Esophagus (tissue), 2 donors: ENCODE measurements at regions not wholly inside any gene's neighbourhood (a gene's known extent, or its start where the extent isn't known, plus 50 kb on each side); places are given as distances from the start of the nearest gene placed in this dataset.
"Not testable (repeated sequence)": the region's sequence is repeated elsewhere in the genome, so short reads cannot be mapped to it uniquely, and the experiment has no call there.

Experiments used
- H3K27ac ChIP-seq, 2 donors: one replicate each; pipeline ENCODE4 v1.5.1; 2013; ENCODE audit warnings: low read depth in 2 of 2, mild to moderate bottlenecking in 2 of 2, inconsistent platforms in 1 of 2, low read length in 1 of 2, moderate library complexity in 1 of 2
- H3K27me3 ChIP-seq, 2 donors: one replicate each; pipeline ENCODE4 v1.6.1; 2013; ENCODE audit warnings: low read length in 2 of 2, control low read depth in 1 of 2, mild to moderate bottlenecking in 1 of 2; ENCODE audit not compliant: insufficient read depth in 2 of 2, control insufficient read depth in 1 of 2
- H3K36me3 ChIP-seq, 2 donors: one replicate each; pipeline ENCODE4 v1.6.1; 2013; ENCODE audit warnings: low read length in 1 of 2; ENCODE audit not compliant: control insufficient read depth in 2 of 2, insufficient read depth in 2 of 2
- H3K4me1 ChIP-seq, 2 donors: one replicate each; pipeline ENCODE4 v1.6.1; 2013; ENCODE audit warnings: low read length in 1 of 2; ENCODE audit not compliant: control insufficient read depth in 2 of 2, insufficient read depth in 2 of 2
- H3K4me3 ChIP-seq, 2 donors: one replicate each; pipeline ENCODE4 v1.5.1; 2013; ENCODE audit warnings: low read length in 2 of 2, mild to moderate bottlenecking in 2 of 2, low read depth in 1 of 2, moderate library complexity in 1 of 2
- H3K9me3 ChIP-seq, 2 donors: one replicate each; pipeline ENCODE4 v1.6.1; 2013; ENCODE audit warnings: mild to moderate bottlenecking in 2 of 2, low read depth in 1 of 2, low read length in 1 of 2, moderate library complexity in 1 of 2; ENCODE audit not compliant: control insufficient read depth in 2 of 2, insufficient read depth in 1 of 2
- WGBS, 2 donors: extraction: QIAGEN DNeasy Blood & Tissue Kit; methylation state at CpG; one replicate each; pipeline ENCODE4 v1.1.7; 2013; 5-methylcytosine and 5-hydroxymethylcytosine counted together
- donor health status: healthy with polysubstance abuse.
- donor health status: Bipolar disorder and iron deficiency.

DNA sequence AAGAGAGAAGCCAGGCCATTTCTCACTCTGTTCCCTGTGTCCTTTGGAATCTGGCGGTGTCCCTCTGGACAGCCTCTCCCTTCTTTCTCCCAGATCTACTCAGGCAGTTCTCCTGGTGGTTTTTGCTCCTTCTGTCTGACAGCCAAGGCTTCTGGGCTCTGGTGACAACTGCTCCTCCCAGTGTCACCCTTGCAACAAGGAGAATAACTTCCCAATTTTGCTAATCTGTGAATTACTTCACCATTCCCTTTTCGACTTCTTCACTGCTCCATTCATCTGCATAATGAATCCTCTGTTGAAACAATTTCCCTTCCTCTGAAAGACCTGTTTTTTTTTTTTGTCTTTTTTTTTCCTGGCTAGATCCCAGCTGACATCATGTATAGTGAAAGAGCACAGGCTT is 56.3 kb upstream of the PDE3B start:
- Histone ChIP-seq H3K4me1 (no peaks in the 10 kb centered on the region), H3K36me3 (no peaks in the 10 kb centered on the region), H3K27ac (no peak overlapping the region), H3K27me3 (no peaks in the 10 kb centered on the region), H3K4me3 (no peak overlapping the region), H3K9me3 (no peaks in the 10 kb centered on the region)
- 57 to 67% methylated on average over 2 of the region's 2 CpGs for WGBS, 2 donors

GRCh38 chr11:14588681-14589080 is 54.9 kb upstream of the PDE3B start:
- no peaks in the 10 kb centered on the region for H3K27me3 ChIP-seq
- no peaks in the 10 kb centered on the region for H3K4me1 ChIP-seq
- no peaks in the 10 kb centered on the region for H3K36me3 ChIP-seq
- no peak overlapping the region for H3K4me3 ChIP-seq
- H3K27ac ChIP-seq = no peak overlapping the region
- 84 to 90% methylated on average over 2 of the region's 2 CpGs for WGBS, 2 donors
- no peaks in the 10 kb centered on the region for H3K9me3 ChIP-seq

DNA sequence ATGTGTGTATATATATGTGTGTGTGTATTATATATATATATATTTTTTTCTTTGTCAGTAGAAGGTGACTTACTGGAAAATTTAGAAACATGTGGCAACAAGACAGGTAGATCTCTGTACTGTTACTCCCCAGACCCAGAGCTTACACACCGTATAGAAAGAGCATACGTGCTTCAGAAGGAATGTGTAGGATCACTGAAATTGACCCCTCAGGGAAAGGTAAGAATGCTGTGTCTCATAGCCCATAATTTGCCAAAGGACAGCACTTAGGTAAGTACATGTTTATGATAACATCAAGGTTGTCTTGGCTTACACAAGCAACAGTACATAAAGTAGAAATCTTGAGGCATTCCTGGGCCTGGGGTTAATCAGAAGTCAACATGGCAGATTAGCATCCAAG is 54.2 kb upstream of the PDE3B start:
- Histone ChIP-seq H3K9me3 (no peaks in the 10 kb centered on the region), H3K27ac (no peak overlapping the region), H3K36me3 (no peaks in the 10 kb centered on the region), H3K27me3 (no peaks in the 10 kb centered on the region), H3K4me1 (no peaks in the 10 kb centered on the region), H3K4me3 (no peak overlapping the region)
- WGBS, 2 donors = 87 to 90% methylated on average over 2 of the region's 2 CpGs

DNA sequence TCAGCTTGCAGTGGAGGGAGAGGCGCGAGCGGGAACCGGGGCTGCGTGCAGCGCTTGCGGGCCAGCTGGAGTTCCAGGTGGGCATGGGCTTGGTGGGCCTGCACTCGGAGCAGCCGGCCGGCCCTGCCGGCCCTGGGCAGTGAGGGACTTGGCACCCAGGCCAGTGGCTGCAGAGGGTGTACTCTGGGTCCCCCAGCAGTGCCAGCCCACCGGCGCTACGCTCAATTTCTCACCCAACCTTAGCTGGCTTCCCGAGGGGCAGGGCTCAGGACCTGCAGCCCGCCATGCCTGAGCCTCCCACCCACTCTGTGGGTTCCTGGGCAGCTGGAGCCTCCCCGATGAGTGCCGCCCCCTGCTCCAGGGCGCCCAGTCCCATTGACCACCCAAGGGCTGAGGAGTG is 52.6 kb upstream of the PDE3B start:
- not testable (repeated sequence) for H3K36me3 ChIP-seq, H3K27me3 ChIP-seq, H3K27ac ChIP-seq, H3K4me3 ChIP-seq, H3K9me3 ChIP-seq, H3K4me1 ChIP-seq
- WGBS, 2 donors = 97 to 98% methylated on average over 19 of the region's 19 CpGs

DNA sequence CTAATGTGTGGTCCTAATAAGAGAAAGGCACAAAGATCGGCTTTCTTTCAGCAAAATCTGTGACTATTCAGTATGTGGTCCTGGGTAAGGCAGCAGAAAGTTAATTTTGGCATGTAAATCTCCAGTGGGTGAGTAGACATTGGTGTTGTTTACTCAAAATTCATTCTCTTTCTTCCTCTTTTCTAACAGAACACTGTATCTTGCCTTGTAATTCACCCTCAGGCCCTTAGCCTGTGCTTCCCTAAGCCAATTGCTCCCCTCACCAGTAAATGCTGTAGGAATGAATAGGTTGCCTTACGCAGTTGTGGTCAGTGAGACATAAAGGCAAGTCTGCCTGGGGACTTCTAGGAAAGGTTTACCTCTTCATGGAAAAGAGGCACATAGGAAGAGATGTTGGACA is 49.9 kb upstream of the PDE3B start:
- Histone ChIP-seq H3K4me3 (no peak overlapping the region), H3K9me3 (no peaks in the 10 kb centered on the region), H3K27me3 (no peaks in the 10 kb centered on the region), H3K36me3 (no peaks in the 10 kb centered on the region), H3K4me1 (no peaks in the 10 kb centered on the region), H3K27ac (no peak overlapping the region)
- WGBS, 2 donors = 95 to 98% methylated on average over 2 of the region's 2 CpGs
